ENCODE measurements at regions not wholly inside any gene's neighbourhood (a gene's known extent, or its start where the extent isn't known, plus 50 kb on each side); places are given as distances from the start of the nearest gene placed in this dataset.

- Histone ChIP-seq H3K36me3 (no peaks in the 10 kb centered on the region), H3K27me3 (no peaks in the 10 kb centered on the region), H3K27ac (no peak overlapping the region), H3K9me3 (ENCODE audit: low read depth) (no peaks in the 10 kb centered on the region), H3K4me3 (no peak overlapping the region), H3K4me1 (ENCODE audit: low read depth) (peaks cover 9% of the 10 kb centered on the region)
- no peak for TF ChIP-seq CTCF (IDR thresholded peaks at IDR 0.05; ENCODE audit: low read depth, low read length)
- no peak for DNase-seq (ENCODE audit: low read depth in 1 of 2, low spot score in 1 of 2)
Observed at GRCh38 chr9:14014218-14014617, 299.7 kb downstream of the NFIB start.

- Histone ChIP-seq H3K4me3 (no peak overlapping the region), H3K27me3 (no peaks in the 10 kb centered on the region), H3K9me3 (ENCODE audit: low read depth) (no peaks in the 10 kb centered on the region), H3K4me1 (ENCODE audit: low read depth) (peaks cover 5% of the 10 kb centered on the region), H3K27ac (no peak overlapping the region), H3K36me3 (no peaks in the 10 kb centered on the region)
- no peak for DNase-seq (ENCODE audit: low read depth in 1 of 2, low spot score in 1 of 2)
- no peak for TF ChIP-seq CTCF (IDR thresholded peaks at IDR 0.05; ENCODE audit: low read depth, low read length)
Observed at GRCh38 chr9:14011799-14012560, 302.0 kb downstream of the NFIB start.

DNA sequence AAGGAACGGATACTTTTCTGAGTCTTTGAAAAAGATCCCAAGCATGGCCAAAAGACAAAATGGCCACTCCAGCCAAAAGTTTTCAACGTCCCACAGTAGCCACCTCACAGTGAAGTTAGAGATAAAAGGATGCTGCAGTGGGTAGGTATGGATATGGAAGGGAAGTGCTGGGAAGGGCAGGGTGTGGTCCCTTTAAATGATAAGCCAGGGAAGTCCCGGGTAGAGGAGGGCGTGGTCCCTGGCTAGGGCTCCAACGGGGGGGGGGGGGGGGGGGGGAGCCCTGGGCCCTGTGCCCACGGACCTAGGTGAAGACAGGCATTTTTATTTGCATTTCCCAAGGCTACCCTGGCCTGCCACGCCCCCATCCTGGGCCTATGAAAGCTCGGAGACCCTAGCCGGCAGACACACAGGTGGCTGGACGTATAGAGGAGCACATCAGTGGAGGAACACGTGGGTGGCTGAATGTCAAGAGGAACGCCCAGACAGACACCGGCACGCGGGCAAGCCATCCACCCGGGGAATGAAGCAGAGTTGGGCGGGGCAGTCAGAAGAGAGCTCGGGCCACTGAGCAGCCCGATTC, 306.7 kb downstream of the NFIB start:
- H3K27ac ChIP-seq, result no peak overlapping the region
- no peak for TF ChIP-seq CTCF (IDR thresholded peaks at IDR 0.05; ENCODE audit: low read depth, low read length)

GRCh38 chr9:14006386-14007187, 307.4 kb downstream of the NFIB start:
- Histone ChIP-seq H3K9me3 (ENCODE audit: low read depth) (no peaks in the 10 kb centered on the region), H3K4me3 (no peak overlapping the region), H3K27ac (no peak overlapping the region), H3K36me3 (no peaks in the 10 kb centered on the region), H3K4me1 (ENCODE audit: low read depth) (no peaks in the 10 kb centered on the region), H3K27me3 (no peaks in the 10 kb centered on the region)
- no peak for DNase-seq (ENCODE audit: low read depth in 1 of 2, low spot score in 1 of 2)
- no peak for TF ChIP-seq CTCF (IDR thresholded peaks at IDR 0.05; ENCODE audit: low read depth, low read length)

More for the DNA sequence above, 306.7 kb downstream of the NFIB start:
- no peaks in the 10 kb centered on the region for H3K4me1 ChIP-seq (ENCODE audit: low read depth)
- no peak overlapping the region for H3K4me3 ChIP-seq
- no peaks in the 10 kb centered on the region for H3K27me3 ChIP-seq
- H3K9me3 ChIP-seq (ENCODE audit: low read depth), result no peaks in the 10 kb centered on the region
- no peak for DNase-seq (ENCODE audit: low read depth in 1 of 2, low spot score in 1 of 2)
- H3K36me3 ChIP-seq, result no peaks in the 10 kb centered on the region

- no peaks in the 10 kb centered on the region for H3K36me3 ChIP-seq
- no peak for DNase-seq (ENCODE audit: low read depth in 1 of 2, low spot score in 1 of 2)
- no peak overlapping the region for H3K27ac ChIP-seq
- no peaks in the 10 kb centered on the region for H3K27me3 ChIP-seq
- no peak for TF ChIP-seq CTCF (IDR thresholded peaks at IDR 0.05; ENCODE audit: low read depth, low read length)
- no peak overlapping the region for H3K4me3 ChIP-seq
- no peaks in the 10 kb centered on the region for H3K4me1 ChIP-seq (ENCODE audit: low read depth)
- no peaks in the 10 kb centered on the region for H3K9me3 ChIP-seq (ENCODE audit: low read depth)
Observed at GRCh38 chr9:14004110-14004509, 309.8 kb downstream of the NFIB start.
